Neutrophil (primary cell): ENCODE measurements at regions not wholly inside any gene's neighbourhood (a gene's known extent, or its start where the extent isn't known, plus 50 kb on each side); places are given as distances from the start of the nearest gene placed in this dataset.

ENCODE experiments used
- H3K27ac ChIP-seq: fragments of 200-600 bp; sonication (generic); 2 replicates; pipeline ENCODE4 v1.5.1; 2016; ENCODE audit warnings: mild to moderate bottlenecking, moderate library complexity
- H3K27me3 ChIP-seq: fragments of 200-600 bp; sonication (generic); 2 replicates; pipeline ENCODE4 v1.6.0; 2016; ENCODE audit warnings: mild to moderate bottlenecking
- H3K36me3 ChIP-seq: fragments of 200-600 bp; sonication (generic); 2 replicates; pipeline ENCODE4 v1.5.1; 2017
- H3K4me1 ChIP-seq, 2 experiments: fragments of 200-600 bp in 1 of 2; sonication (generic) in 1 of 2; 1 replicate in 1 of 2; 2 replicates in 1 of 2; pipeline versions ENCODE4 v1.5.1 to v1.6.1; 2013 to 2016; ENCODE audit warnings: low read depth in 1 of 2, low read length in 1 of 2, mild to moderate bottlenecking in 1 of 2, moderate library complexity in 1 of 2; ENCODE audit not compliant: control insufficient read depth in 1 of 2, insufficient read depth in 1 of 2
- H3K4me3 ChIP-seq, 2 experiments: fragments of 200-600 bp in 1 of 2; sonication (generic) in 1 of 2; 1 replicate in 1 of 2; 2 replicates in 1 of 2; pipeline ENCODE4 v1.5.1; 2013 to 2016; ENCODE audit warnings: low read depth in 1 of 2, low read length in 1 of 2, mild to moderate bottlenecking in 1 of 2, moderate library complexity in 1 of 2
- H3K9me3 ChIP-seq: fragments of 200-600 bp; sonication (generic); 2 replicates; pipeline ENCODE4 v1.5.1; 2016
- TF ChIP-seq, protein P1 (sequence below): fragments of 200-600 bp; sonication (generic); IDR thresholded peaks from 2 replicates; pipeline ENCODE4 v1.5.1; 2016; ENCODE audit warnings: antibody characterized with exemption

DNA sequence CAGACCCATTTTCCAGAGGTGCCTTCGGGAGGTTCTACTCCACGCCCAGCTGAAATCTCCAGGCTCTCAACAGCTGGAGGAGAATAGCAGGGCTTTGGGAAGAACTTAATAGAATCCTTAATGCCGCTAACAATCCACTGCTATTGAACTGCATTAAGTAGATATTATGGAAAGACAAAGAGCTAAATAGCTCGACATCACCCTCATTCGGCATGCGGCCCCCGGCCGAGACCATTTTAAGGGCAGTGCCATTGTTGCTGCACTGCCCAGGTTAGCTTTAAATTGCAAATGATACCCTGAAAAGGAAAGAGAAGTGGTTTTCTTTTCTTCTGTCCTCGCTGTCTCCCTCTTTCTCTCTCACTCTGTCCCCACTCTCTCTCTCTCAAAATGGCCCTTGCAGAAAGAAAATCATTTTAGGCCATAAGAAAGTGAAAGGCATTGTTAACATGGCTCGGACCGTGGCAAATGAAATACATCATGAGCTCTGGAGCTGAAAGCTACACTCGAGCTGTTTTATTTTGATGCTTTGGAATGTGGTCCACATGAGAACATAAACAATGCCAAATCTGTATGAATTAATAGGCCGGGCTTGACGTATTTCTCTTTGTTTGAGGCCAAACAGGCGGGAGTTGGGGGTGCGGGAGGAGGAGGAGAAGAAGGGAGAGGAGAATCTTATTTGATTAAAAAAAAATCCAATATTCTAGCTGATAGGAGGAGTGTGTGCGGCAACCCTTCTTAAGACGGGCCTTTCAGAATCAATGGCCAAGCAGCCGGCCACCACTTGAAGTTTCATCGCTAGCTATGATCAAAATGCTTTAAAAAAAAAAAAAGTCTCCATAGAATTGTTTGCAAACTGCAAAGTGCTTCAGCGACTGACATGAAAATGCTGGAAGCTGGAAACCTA lies 298.8 kb upstream of the IRX3 start:
- TF ChIP-seq, protein P1, sequence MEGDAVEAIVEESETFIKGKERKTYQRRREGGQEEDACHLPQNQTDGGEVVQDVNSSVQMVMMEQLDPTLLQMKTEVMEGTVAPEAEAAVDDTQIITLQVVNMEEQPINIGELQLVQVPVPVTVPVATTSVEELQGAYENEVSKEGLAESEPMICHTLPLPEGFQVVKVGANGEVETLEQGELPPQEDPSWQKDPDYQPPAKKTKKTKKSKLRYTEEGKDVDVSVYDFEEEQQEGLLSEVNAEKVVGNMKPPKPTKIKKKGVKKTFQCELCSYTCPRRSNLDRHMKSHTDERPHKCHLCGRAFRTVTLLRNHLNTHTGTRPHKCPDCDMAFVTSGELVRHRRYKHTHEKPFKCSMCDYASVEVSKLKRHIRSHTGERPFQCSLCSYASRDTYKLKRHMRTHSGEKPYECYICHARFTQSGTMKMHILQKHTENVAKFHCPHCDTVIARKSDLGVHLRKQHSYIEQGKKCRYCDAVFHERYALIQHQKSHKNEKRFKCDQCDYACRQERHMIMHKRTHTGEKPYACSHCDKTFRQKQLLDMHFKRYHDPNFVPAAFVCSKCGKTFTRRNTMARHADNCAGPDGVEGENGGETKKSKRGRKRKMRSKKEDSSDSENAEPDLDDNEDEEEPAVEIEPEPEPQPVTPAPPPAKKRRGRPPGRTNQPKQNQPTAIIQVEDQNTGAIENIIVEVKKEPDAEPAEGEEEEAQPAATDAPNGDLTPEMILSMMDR, result no peak
- no peaks in the 10 kb centered on the region for H3K9me3 ChIP-seq
- no peak overlapping the region for H3K4me3 ChIP-seq
- no peaks in the 10 kb centered on the region for H3K36me3 ChIP-seq
- H3K27ac ChIP-seq, result no peak overlapping the region
- H3K27me3 ChIP-seq, result peaks cover 30% of the 10 kb centered on the region
- no peaks in the 10 kb centered on the region for H3K4me1 ChIP-seq

DNA sequence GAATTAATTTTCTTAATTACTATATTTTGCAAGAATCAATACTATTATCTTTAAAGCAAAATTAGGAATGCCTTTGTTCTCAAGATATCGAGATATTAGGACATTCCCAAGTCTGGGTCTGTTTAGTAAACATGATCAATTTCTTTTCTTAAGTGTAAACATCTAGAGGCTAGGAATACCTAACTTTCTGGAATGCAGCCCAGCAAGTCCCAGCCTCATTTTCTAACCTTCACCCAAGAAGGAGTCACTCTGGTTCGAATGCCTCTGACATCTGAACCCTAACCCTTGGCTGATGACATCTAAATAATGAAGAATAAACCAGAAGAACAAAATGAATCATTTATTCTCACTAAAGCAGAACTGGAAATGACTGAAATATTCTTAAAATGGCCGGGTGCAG lies 297.5 kb upstream of the IRX3 start:
- H3K9me3 ChIP-seq, result no peaks in the 10 kb centered on the region
- TF ChIP-seq, protein P1, result no peak

DNA sequence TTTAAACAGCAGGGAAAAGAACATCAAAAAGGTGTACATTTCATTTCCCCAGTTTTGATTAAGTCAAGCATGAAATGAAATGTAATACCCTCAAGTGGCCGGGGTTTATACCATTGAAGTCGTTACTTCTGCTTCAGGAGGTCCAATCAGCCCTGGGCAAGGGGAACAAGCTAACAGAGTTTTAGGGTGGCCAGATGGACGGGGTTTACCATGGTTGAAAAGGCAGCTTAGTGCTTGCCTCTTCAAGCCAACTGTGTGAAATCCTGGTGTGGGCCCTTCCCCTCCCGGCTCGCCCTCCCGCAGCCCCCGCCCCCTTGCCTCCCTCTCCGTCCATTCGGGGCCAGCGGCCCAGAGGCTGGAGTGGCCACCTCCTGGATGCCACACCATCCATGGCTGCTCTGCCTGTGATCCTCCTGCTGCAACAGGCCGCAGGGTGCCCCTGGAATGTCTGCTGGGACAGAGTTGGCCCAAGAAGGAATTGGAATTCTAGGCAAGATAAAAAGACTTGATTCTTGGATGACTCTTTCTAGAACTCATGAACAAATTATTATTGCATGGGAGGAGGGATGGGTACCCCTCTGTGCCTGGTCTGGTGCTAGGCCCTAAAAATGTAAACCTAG lies 296.2 kb upstream of the IRX3 start:
- no peak overlapping the region for H3K27ac ChIP-seq
- H3K4me1 ChIP-seq, result no peaks in the 10 kb centered on the region
- H3K4me3 ChIP-seq, result no peak overlapping the region
- no peaks in the 10 kb centered on the region for H3K36me3 ChIP-seq
- no peaks in the 10 kb centered on the region for H3K9me3 ChIP-seq
- TF ChIP-seq, protein P1, result no peak
- H3K27me3 ChIP-seq, result peaks cover 28% of the 10 kb centered on the region

More for the DNA sequence above, 297.5 kb upstream of the IRX3 start:
- Histone ChIP-seq H3K4me3 (no peak overlapping the region), H3K27me3 (peaks cover 19% of the 10 kb centered on the region), H3K4me1 (no peaks in the 10 kb centered on the region), H3K27ac (no peak overlapping the region), H3K36me3 (no peaks in the 10 kb centered on the region)

DNA sequence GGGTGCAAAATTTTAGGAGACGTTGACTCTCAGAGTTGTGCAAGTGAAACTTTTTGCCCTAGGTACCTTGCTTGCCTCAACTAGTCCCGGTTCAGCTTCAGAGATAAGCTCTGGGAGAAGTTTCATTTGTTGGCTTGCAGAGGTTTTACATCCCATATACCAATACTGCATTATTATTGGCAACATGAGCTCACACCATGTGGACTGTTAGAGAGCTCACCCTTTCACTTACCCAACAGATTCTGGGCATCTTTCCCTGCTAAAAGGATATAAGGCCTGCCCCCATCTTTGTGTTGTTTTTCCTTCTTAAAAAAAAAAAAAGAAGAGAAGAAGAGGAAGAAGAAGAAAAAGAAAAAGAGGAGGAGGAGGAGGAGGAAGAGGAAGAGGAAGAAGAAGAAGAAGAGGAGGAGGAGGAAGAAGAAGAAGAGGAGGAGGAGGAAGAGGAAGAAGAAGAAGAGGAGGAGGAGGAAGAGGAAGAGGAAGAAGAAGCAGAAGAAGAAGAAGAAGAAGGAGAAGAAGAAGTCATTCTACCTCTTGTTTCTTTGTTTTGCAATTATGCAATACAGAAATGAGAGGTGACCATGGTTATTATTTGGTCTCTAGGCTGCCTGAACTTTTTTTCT lies 292.6 kb upstream of the IRX3 start:
- Histone ChIP-seq H3K4me3 (no peak overlapping the region), H3K27me3 (peaks cover 38% of the 10 kb centered on the region), H3K36me3 (no peaks in the 10 kb centered on the region), H3K9me3 (no peaks in the 10 kb centered on the region), H3K4me1 (no peaks in the 10 kb centered on the region), H3K27ac (no peak overlapping the region)
- TF ChIP-seq, protein P1, result no peak

- H3K27me3 ChIP-seq, result peaks cover 41% of the 10 kb centered on the region
- H3K4me3 ChIP-seq, result no peak overlapping the region
Observed at GRCh38 chr16:54577651-54578128, 291.1 kb upstream of the IRX3 start.

More at GRCh38 chr16:54577651-54578128, 291.1 kb upstream of the IRX3 start:
- H3K27ac ChIP-seq, result no peak overlapping the region
- H3K9me3 ChIP-seq, result no peaks in the 10 kb centered on the region
- TF ChIP-seq, protein P1, result no peak
- no peaks in the 10 kb centered on the region for H3K4me1 ChIP-seq
- H3K36me3 ChIP-seq, result no peaks in the 10 kb centered on the region
